GM23338 (cell line): ENCODE measurements at regions not wholly inside any gene's neighbourhood (a gene's known extent, or its start where the extent isn't known, plus 50 kb on each side); places are given as distances from the start of the nearest gene placed in this dataset.

Source experiments
- ATAC-seq: fragments of 200-7000 bp; cut with Tn5 transposase; 3 replicates; pipeline ENCODE4 v1.9.1; 2020
- DNase-seq: peaks from one replicate; pipeline ENCODE4 v3.0.0-alpha.2; 2015; ENCODE audit warnings: low spot score
- H2AFZ ChIP-seq: fragments of 200-600 bp; sonication (generic); 2 replicates; pipeline ENCODE4 v1.8.0; 2016; ENCODE audit warnings: antibody characterized with exemption, mild to moderate bottlenecking, moderate library complexity
- H3F3A ChIP-seq: fragments of 200-600 bp; sonication (generic); replicated peaks from 2 replicates; pipeline ENCODE4 v1.8.0; 2017; ENCODE audit warnings: antibody characterized with exemption, mixed run types, low read depth
- H3K27ac ChIP-seq: fragments of 200-600 bp; sonication (generic); 2 replicates; pipeline ENCODE4 v1.6.1; 2016; ENCODE audit warnings: low read depth
- H3K27me3 ChIP-seq: fragments of 200-600 bp; sonication (generic); 2 replicates; pipeline ENCODE4 v1.8.0; 2016; ENCODE audit warnings: mild to moderate bottlenecking, mixed run types, moderate library complexity; ENCODE audit not compliant: insufficient read depth
- H3K36me3 ChIP-seq: fragments of 200-600 bp; sonication (generic); 2 replicates; pipeline ENCODE4 v1.8.0; 2016; ENCODE audit warnings: mild to moderate bottlenecking; ENCODE audit not compliant: insufficient read depth
- H3K4me1 ChIP-seq: fragments of 200-600 bp; sonication (generic); 2 replicates; pipeline ENCODE4 v1.8.0; 2016; ENCODE audit warnings: mild to moderate bottlenecking, moderate library complexity; ENCODE audit not compliant: insufficient read depth
- H3K4me2 ChIP-seq: fragments of 200-600 bp; sonication (generic); 2 replicates; pipeline ENCODE4 v1.7.1; 2017; ENCODE audit warnings: mixed run types
- H3K4me3 ChIP-seq: fragments of 200-600 bp; sonication (generic); 2 replicates; pipeline ENCODE4 v1.6.1; 2016; ENCODE audit warnings: mixed run types
- H3K79me2 ChIP-seq: fragments of 200-600 bp; sonication (generic); replicated peaks from 2 replicates; pipeline ENCODE4 v1.8.0; 2017; ENCODE audit warnings: mild to moderate bottlenecking; ENCODE audit not compliant: insufficient read depth
- H3K9me2 ChIP-seq: fragments of 200-600 bp; sonication (generic); 2 replicates; pipeline ENCODE4 v1.8.0; 2017; ENCODE audit not compliant: insufficient read depth
- H4K20me1 ChIP-seq: fragments of 200-600 bp; sonication (generic); replicated peaks from 2 replicates; pipeline ENCODE4 v1.8.0; 2017; ENCODE audit warnings: mild to moderate bottlenecking; ENCODE audit not compliant: insufficient read depth
- H3K27ac Mint-ChIP-seq: 2 replicates; pipeline ENCODE4 v1.8.0; 2020; ENCODE audit warnings: inconsistent platforms, mild to moderate bottlenecking, moderate library complexity, mixed read lengths
- H3K27me3 Mint-ChIP-seq: 3 replicates; pipeline ENCODE4 v1.8.0; 2022; ENCODE audit warnings: low read depth, mild to moderate bottlenecking, moderate library complexity, mixed read lengths, inconsistent platforms; ENCODE audit not compliant: insufficient read depth, poor library complexity
- H3K36me3 Mint-ChIP-seq: 3 replicates; pipeline ENCODE4 v1.8.0; 2021; ENCODE audit warnings: low read depth, mild to moderate bottlenecking, inconsistent platforms, moderate library complexity, mixed read lengths
- H3K4me1 Mint-ChIP-seq: 3 replicates; pipeline ENCODE4 v1.8.0; 2020; ENCODE audit warnings: mild to moderate bottlenecking, inconsistent platforms, mixed read lengths
- H3K4me3 Mint-ChIP-seq: 3 replicates; pipeline ENCODE4 v1.8.0; 2021; ENCODE audit warnings: moderate library complexity, mild to moderate bottlenecking, inconsistent platforms, mixed read lengths
- H3K9me3 Mint-ChIP-seq: 3 replicates; pipeline ENCODE4 v1.8.0; 2020; ENCODE audit warnings: moderate library complexity, mild to moderate bottlenecking, inconsistent platforms, mixed read lengths
- CREB1 ChIP-seq: fragments of 250-450 bp; sonication (Bioruptor Pico); IDR thresholded peaks from 2 replicates; pipeline ENCODE4 v1.5.0; 2020; ENCODE audit warnings: low read depth, mild to moderate bottlenecking, moderate library complexity
- ETS1 ChIP-seq: IDR thresholded peaks from 2 replicates; pipeline ENCODE4 v1.6.1; 2016; ENCODE audit warnings: antibody characterized with exemption
- EZH2 ChIP-seq: fragments of 200-600 bp; sonication (generic); IDR thresholded peaks from one replicate; pipeline ENCODE4 v1.8.0; 2017; ENCODE audit warnings: antibody characterized with exemption, mild to moderate bottlenecking, low read depth; ENCODE audit not compliant: unreplicated experiment
- EZH2phosphoT487 ChIP-seq: fragments of 200-600 bp; sonication (generic); IDR thresholded peaks from one replicate; pipeline ENCODE4 v1.8.1; 2018; ENCODE audit warnings: antibody characterized with exemption; ENCODE audit not compliant: unreplicated experiment
- JUNB ChIP-seq: IDR thresholded peaks from one replicate; pipeline ENCODE4 v1.6.1; 2016; ENCODE audit warnings: antibody characterized with exemption; ENCODE audit not compliant: unreplicated experiment
- NANOG ChIP-seq: IDR thresholded peaks from 2 replicates; pipeline ENCODE4 v1.6.1; 2016; ENCODE audit warnings: antibody characterized with exemption, borderline replicate concordance
- POLR2AphosphoS5 ChIP-seq: IDR thresholded peaks from 2 replicates; pipeline ENCODE4 v1.6.1; 2016; ENCODE audit warnings: antibody characterized with exemption, low read depth
- REST ChIP-seq: IDR thresholded peaks from one replicate; pipeline ENCODE4 v1.6.1; 2018; ENCODE audit warnings: antibody characterized with exemption; ENCODE audit not compliant: unreplicated experiment
- STAT1 ChIP-seq: IDR thresholded peaks from one replicate; pipeline ENCODE4 v1.6.1; 2016; ENCODE audit warnings: antibody characterized with exemption; ENCODE audit not compliant: unreplicated experiment
- ZNF114 ChIP-seq: fragments of 250-450 bp; sonication (Bioruptor Pico); IDR thresholded peaks from 2 replicates; pipeline ENCODE4 v1.5.0; 2020; ENCODE audit warnings: mild to moderate bottlenecking, moderate library complexity
- ZNF331 ChIP-seq: fragments of 250-450 bp; sonication (Bioruptor Pico); IDR thresholded peaks from 2 replicates; pipeline ENCODE4 v1.5.0; 2020; ENCODE audit warnings: low read depth, mild to moderate bottlenecking, moderate library complexity
- ZNF462 ChIP-seq: fragments of 250-450 bp; sonication (Bioruptor Pico); IDR thresholded peaks from 2 replicates; pipeline ENCODE4 v1.5.0; 2020; ENCODE audit warnings: mild to moderate bottlenecking, moderate library complexity
- TF ChIP-seq, protein P1 (sequence below), 2 experiments: fragments of 200-600 bp in 1 of 2; sonication (generic) in 1 of 2; conservative IDR thresholded peaks; 2 replicates each; pipeline versions ENCODE4 v1.5.1 to v1.6.1; 2016 to 2017; ENCODE audit warnings: antibody characterized with exemption in 2 of 2, low read depth in 2 of 2, mild to moderate bottlenecking in 2 of 2, moderate library complexity in 1 of 2

DNA sequence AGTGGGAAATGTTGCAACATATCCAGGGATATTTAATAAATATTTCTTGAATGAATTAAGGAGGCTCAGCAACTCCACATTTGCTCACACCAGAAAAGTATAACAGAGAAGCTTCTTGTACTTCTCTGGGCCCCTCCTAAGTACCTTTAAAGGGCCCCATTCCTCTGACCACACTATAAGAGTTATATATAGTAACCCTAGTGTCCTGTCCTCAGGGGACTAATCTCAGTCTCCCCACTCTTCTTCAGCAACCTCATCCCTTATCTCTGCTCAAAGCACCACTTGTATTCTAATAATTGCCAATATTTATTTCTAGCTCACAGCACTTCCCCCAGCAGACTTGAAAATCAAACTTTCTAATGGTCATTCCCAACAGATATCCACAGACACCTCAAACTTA is 237.1 kb downstream of the GXYLT1 start:
- Mint-ChIP-seq H3K9me3 (no peaks in the 10 kb centered on the region), H3K4me1 (peaks cover 41% of the 10 kb centered on the region), H3K4me3 (no peak overlapping the region), H3K27ac (no peak overlapping the region), H3K27me3 (no peaks in the 10 kb centered on the region), H3K36me3 (no peaks in the 10 kb centered on the region)
- no peaks in the 10 kb centered on the region for H3F3A ChIP-seq
- no peak for DNase-seq
- TF ChIP-seq EZH2 (no peak), ETS1 (no peak), REST (no peak), NANOG (no peak), JUNB (no peak), ZNF114 (no peak), ZNF462 (CRISPR knock-in tag) (no peak), ZNF331 (CRISPR knock-in tag) (no peak), CREB1 (CRISPR knock-in tag) (no peak), EZH2phosphoT487 (no peak), STAT1 (no peak), POLR2AphosphoS5 (no peak)
- TF ChIP-seq, protein P1, sequence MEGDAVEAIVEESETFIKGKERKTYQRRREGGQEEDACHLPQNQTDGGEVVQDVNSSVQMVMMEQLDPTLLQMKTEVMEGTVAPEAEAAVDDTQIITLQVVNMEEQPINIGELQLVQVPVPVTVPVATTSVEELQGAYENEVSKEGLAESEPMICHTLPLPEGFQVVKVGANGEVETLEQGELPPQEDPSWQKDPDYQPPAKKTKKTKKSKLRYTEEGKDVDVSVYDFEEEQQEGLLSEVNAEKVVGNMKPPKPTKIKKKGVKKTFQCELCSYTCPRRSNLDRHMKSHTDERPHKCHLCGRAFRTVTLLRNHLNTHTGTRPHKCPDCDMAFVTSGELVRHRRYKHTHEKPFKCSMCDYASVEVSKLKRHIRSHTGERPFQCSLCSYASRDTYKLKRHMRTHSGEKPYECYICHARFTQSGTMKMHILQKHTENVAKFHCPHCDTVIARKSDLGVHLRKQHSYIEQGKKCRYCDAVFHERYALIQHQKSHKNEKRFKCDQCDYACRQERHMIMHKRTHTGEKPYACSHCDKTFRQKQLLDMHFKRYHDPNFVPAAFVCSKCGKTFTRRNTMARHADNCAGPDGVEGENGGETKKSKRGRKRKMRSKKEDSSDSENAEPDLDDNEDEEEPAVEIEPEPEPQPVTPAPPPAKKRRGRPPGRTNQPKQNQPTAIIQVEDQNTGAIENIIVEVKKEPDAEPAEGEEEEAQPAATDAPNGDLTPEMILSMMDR (conservative IDR thresholded peaks at IDR 0.05; ENCODE audit: low read depth in 2 of 2) = no peak
- no peak overlapping the region for H3K27ac ChIP-seq
- no peak overlapping the region for H2AFZ ChIP-seq
- 0 out of 2 replicates have a peak, but pooled peaks cover 3% of the 10 kb centered on the region for H3K9me2 ChIP-seq
- no peak overlapping the region for H3K4me3 ChIP-seq
- H4K20me1 ChIP-seq = no peaks in the 10 kb centered on the region
- H3K4me1 ChIP-seq = peaks cover 24% of the 10 kb centered on the region
- H3K27me3 ChIP-seq = no peaks in the 10 kb centered on the region
- no peak for ATAC-seq
- no peak overlapping the region for H3K4me2 ChIP-seq
- H3K36me3 ChIP-seq = no peaks in the 10 kb centered on the region
- H3K79me2 ChIP-seq = no peaks in the 10 kb centered on the region
